ENCODE measurements at regions not wholly inside any gene's neighbourhood (a gene's known extent, or its start where the extent isn't known, plus 50 kb on each side); places are given as distances from the start of the nearest gene placed in this dataset.

- TF ChIP-seq ZNF292 (tag by site-specific recombination; IDR thresholded peaks at IDR 0.05; ENCODE audit: borderline replicate concordance, low read depth) (no peak), ZNF398 (tag by site-specific recombination; IDR thresholded peaks at IDR 0.05) (no peak), REPIN1 (tag by site-specific recombination; IDR thresholded peaks at IDR 0.05; ENCODE audit: low read depth) (no peak)
Observed at GRCh38 chr12:29086325-29087271, 62.5 kb upstream of the FAR2 start.

Measured in HEK293 (cell line).